ENCODE measurements at regions not wholly inside any gene's neighbourhood (a gene's known extent, or its start where the extent isn't known, plus 50 kb on each side); places are given as distances from the start of the nearest gene placed in this dataset.
"Not testable (repeated sequence)": the region's sequence is repeated elsewhere in the genome, so short reads cannot be mapped to it uniquely, and the experiment has no call there.

DNA sequence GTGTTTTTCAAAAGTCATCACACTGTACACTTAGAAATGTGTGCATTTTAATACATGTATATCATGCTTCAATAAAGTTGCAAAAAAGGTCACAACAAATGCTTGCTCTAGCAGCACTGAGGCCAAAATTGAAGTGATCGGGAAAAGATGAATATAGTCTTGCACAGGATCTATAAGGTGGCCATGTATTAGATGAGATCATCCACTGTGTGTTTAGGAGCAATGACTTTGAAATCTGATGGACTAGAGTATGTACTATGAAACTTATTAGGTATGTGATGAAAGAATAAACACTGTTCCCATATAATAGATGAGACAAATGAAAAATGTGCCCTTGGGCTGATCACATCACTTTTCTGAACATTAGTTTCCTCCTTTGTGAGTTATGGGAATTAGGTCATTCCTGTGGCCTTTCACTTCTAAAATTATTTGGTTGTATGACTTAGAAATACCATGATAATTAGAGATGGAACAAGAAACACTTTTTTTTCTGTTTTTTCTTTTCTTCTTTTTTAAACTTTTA lies 984.6 kb downstream of the ADGRL2 start:
- ATAC-seq (no peak), DNase-seq (ENCODE audit: missing footprints) (no peak)
- intact Hi-C loops (cut with DNase I) = no loop called here

DNA sequence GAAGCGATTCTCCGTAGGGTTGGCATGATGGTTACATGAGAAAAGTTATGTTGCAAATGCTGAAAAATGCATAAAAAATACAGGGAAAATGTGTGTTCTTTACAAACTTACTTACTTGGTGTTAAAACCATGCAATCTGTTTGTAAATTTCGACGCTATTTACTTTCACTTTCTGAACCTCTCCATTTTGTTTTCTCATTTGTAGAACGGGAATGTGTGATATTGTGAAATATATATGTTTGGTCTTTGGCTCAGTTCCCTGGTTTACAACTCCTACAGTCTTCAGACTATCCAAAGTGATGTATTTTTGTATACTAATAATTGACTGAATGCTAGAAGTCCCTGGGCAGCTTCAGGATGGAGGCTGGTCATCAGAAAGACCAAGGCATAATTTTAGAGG lies 982.3 kb downstream of the ADGRL2 start:
- intact Hi-C loops (cut with DNase I) = no loop called here
- no peak for ATAC-seq

DNA sequence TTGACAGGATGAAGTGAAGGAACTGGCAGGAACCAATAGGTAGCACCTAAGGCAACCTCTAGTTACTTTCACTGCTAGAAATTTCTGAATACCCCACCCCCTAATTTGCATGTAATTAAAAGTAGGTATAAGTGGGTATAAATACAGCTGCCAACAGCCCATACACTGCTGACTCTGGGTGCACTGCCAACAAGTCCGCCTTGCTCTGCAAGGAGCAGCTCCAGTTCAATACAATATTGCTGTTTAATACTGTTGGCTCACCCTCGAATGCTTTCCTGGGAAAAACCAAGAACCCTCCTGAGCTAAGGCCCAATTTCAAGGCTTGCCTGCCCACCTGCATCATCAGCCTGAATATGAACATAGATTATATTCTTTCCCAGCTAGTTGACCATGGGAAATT lies 981.9 kb downstream of the ADGRL2 start:
- no peak for DNase-seq (ENCODE audit: missing footprints)
- intact Hi-C loops (cut with DNase I) = no loop called here

More for the DNA sequence above, 982.3 kb downstream of the ADGRL2 start:
- no peak for DNase-seq (ENCODE audit: missing footprints)

DNA sequence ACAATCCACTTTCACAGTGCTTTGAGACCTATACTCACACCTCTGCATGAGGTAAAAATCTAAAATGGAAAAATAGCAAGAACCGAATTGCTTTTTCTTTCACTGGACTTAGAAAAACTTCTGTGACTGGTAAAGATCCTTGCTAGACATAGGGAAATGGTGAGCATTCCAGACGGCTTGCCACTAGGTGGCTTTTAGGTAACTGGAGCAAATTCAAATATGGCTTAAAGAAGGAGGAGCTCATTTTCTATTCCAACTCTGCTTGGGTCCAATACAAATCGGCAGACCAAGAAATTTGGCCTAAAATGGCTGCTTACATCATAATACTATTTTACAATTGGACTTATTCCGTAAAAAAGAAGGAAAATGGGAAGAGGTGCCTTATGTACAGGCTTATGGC lies 977.9 kb downstream of the ADGRL2 start:
- ATAC-seq (no peak), DNase-seq (ENCODE audit: missing footprints) (no peak)
- intact Hi-C loops (cut with DNase I) = no loop called here

More for the DNA sequence above, 981.9 kb downstream of the ADGRL2 start:
- ATAC-seq = no peak

DNA sequence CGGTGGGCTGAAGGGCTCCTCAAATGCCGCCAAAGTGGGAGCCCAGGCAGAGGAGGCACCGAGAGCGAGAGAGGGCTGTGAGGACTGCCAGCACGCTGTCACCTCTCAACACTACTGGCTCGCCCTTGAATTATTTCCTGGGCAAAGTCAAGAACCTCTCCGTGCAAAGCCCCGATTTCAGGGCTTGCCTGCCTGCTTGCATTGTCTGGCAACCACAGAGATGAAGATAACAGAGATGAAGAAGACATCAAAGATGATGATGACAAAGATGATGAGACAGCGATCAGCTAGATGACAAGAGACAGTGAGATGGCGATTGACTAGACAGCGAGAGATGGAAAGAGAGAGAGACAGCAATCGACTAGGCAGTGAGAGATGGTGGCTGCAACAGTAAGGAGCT lies 976.5 kb downstream of the ADGRL2 start:
- DNase-seq (ENCODE audit: missing footprints) (peak; percentile 46), ATAC-seq (no peak)
- intact Hi-C loops (cut with DNase I) = no loop called here

DNA sequence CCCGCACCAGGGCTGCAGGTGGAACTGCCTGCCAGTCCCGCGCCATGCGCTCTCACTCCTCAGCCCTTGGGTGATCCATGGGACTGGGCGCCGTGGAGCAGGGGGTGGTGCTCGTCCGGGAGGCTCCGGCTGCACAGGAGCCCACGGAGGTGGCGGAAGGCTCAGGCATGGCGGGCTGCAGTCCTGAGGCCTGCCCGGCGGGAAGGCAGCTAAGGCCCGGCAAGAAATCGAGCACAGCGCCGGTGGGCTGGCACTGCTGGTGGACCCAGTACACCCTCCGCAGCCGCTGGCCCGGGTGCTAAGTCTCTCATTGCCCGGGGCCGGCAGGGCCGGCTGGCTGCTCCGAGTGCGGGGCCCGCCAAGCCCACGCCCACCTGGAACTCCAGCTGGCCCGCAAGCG lies 976.0 kb downstream of the ADGRL2 start:
- peak; percentile 25 for DNase-seq (ENCODE audit: missing footprints)
- intact Hi-C loops (cut with DNase I); ATAC-seq: not testable (repeated sequence)

DNA sequence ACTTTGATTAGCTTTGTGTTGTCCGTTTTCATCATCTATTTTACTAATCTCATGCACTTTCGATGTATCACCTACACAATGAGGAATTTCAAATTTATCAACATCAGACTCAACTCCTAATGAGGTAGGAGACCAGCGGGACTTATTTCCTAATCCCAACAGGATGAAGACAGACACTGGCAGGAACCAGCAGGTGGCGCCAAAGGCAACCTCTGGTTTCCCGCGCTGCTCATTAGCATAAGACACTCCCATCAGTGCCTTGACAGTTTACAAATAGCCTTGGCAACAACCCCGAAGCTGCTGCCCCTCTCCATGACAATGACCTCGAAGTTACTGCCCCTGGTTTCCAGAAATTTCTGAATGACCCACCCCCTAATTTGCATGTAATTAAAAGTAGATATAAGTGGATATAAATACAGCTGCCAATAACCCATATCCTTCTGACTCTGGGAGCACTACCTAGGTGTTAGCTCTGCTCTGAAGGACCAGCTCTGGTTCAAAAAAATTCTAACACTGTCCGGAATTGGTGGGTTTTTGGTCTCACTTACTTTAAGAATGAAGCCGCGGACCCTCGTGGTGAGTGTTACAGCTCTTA lies 974.8 kb downstream of the ADGRL2 start:
- intact Hi-C loops (cut with DNase I) = no loop called here
- DNase-seq (ENCODE audit: missing footprints) (peak; percentile 34), ATAC-seq (no peak)

DNA sequence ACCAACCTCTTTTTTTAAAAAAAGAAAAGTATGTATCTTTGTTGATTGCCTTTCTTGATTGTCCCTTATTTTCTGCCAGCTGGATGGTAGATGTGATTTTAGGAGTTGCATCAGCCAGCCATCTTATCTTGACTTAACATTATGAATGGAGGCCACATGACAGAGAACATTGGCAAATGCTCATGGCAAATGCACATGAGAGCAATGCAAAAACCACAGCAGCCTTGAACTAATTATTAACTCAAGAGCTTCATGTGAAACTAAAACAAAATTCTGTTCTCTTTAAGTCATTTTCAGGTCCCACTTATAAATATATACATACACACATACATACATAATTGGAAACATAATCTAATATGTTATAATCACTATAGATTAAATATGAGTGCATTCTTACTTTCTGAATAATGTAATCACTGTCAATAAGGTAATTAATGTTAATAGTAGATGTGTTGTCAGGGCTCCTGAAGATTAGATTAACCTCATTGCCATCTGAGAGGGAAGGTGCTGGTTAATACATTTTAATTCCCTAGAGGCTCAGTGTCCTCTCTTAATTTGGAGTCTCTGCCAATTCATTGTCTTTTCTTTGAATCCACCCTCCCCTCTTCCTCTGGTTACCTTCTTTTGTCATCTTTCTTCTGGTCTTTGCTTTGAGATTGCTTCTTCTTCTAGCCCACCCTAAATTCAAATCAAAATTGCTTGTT lies 962.2 kb downstream of the ADGRL2 start:
- DNase-seq (ENCODE audit: missing footprints) = no peak
- intact Hi-C loops (cut with DNase I) = no loop called here
- ATAC-seq = no peak

DNA sequence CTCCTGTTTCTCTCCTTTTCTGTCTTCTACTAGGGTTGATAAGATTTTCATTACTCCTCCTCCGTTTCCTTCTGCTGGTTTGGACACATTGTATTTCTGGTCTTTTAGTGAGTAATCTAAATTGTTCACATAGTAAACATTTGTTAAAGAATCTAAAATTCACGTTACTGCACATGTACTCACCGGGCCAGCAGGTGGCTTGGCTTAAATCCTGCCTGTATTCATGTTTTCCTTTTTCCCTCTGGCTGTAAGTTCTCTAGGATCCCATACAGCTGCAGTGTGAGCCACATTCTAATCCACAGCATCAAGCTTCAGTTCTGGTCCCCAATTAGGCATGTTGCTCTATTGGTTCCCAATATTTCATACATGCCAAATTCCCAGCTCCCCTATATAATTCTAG lies 958.3 kb downstream of the ADGRL2 start:
- DNase-seq (ENCODE audit: missing footprints) (no peak), ATAC-seq (no peak)
- intact Hi-C loops (cut with DNase I) = no loop called here

DNA sequence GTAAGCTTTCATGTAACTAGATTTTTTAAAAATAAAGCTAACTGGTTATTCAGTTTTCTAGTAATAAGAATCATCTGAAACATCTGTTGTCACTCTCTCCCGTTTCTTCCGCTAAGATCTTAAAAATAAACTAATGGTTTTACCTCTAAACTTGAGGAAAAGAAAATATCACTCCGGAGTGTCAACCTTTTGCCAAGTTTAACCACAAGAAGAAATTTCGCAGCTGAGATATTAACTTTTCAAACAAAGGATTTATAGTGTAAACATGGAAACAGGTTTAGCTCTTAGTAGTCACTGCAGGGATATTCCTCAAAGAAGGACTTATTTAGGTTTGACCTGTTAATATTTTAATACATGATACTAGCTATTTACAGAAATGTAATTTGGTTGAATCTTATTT lies 954.9 kb downstream of the ADGRL2 start:
- no peak for ATAC-seq
- DNase-seq (ENCODE audit: missing footprints) = no peak
- intact Hi-C loops (cut with DNase I) = no loop called here

DNA sequence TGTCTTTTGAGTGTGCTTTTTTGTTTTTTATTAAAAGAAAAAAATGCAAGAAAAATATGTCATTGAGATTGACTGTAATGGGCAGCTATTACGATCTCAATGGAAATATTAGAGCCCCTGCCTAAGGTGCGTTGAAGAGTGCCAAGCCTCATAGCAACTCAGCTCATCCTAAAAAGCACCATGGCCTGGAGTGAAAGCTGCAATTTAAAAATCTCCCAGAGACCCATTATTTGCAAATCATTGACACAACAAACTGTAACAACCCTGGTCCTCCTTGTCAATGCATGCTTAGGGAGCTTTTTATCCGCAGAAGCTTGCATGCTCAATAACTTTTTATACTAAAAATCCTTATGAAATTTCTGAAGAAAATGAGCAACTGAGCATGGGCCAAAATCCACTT lies 954.5 kb downstream of the ADGRL2 start:
- DNase-seq (ENCODE audit: missing footprints) = no peak
- no peak for ATAC-seq
- intact Hi-C loops (cut with DNase I) = no loop called here

DNA sequence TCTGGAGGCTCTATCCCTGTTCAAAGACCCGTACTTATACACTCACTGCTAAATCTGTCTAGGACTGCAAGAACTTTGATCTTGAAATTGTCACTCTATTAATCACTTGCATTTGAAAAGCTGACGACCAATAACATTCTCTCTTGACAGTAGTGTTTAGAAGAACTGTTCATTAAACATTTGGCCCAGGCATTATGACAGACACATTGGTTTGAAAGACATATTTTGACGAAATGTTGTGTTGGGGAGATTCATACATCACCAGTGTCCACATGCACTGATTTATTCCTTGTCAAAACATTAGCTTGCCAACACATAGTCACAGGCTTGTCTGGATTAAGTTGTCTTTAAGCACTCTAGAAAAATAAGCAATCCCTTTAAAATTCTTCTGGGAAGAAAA lies 951.3 kb downstream of the ADGRL2 start:
- no peak for ATAC-seq
- no peak for DNase-seq (ENCODE audit: missing footprints)
- intact Hi-C loops (cut with DNase I) = no loop called here

DNA sequence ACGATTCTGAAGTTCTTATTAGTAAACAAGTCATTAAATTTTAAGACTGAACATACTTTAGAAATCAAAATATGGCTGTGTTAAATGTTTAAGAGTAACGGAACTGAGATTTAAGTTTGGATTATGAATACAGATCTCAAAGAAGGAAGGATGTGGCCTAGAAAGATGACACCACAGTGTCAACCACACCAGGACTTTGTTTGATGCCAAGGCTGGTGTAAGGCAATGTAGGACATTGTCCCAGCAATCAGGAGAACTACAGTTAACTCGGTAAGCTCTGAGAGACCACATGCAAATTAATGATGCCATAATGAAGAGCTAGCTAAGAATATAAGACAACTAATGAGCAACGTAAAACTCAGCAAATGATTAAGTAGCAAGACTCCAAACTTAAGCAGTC lies 932.9 kb downstream of the ADGRL2 start:
- intact Hi-C loops (cut with DNase I) = no loop called here
- ATAC-seq (no peak), DNase-seq (ENCODE audit: missing footprints) (no peak)

DNA sequence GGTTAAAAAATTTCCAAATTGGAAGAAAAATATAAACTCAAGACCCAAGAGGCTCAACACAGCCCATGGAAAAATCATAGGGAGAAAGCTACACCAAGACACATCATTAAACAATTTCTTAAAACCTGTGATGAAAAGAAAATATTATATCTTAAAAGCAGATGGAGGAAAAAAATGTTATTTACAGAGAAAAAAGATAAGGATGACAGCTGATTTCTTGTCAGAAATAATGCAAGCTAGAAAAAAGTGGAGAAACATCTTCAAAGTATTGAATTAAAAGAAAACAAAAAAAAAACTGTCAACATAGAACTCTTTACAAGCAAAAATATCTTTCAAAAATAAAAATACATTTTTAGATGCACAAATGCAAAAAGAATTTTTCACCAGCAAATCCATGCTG lies 930.5 kb downstream of the ADGRL2 start:
- ATAC-seq = no peak
- intact Hi-C loops (cut with DNase I) = no loop called here
- no peak for DNase-seq (ENCODE audit: missing footprints)

DNA sequence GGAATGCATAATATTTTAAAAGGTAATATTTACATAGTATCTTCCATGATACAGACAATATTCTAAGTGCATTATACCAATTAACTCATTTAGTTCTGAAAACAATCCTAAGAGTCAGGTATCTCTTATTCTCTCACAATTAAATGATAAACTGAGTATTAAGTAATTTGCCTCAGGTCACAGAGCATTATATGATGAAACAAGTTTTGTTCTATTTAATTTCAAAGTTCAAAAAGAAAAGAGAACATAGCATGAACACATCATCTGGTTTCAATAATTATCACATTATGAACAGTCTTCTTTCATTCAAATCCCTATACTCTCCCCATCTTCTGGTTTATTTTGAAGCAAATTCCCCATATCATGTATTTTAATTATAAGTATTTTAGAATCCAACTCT lies 927.5 kb downstream of the ADGRL2 start:
- intact Hi-C loops (cut with DNase I) = no loop called here
- DNase-seq (ENCODE audit: missing footprints) = no peak

DNA sequence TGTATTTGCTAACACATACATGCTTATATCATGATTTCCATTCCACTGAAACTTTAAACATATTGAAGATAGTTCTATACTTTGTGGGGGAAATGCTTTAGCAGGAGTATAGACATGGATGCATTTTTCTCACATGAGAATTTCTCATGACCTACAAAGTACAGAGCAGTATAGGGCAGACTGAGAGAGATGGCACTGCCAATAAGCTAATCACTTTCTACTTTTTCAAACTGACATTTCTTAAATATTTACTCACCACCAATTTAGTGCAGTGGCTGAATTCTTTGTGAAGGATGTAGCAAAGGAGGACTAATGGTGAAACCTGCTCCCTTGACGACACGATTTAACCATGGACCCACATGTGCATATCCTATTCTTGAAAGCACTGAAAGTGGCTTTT lies 923.5 kb downstream of the ADGRL2 start:
- intact Hi-C loops (cut with DNase I) = no loop called here
- ATAC-seq (no peak), DNase-seq (ENCODE audit: missing footprints) (no peak)

More for the DNA sequence above, 927.5 kb downstream of the ADGRL2 start:
- ATAC-seq = no peak

DNA sequence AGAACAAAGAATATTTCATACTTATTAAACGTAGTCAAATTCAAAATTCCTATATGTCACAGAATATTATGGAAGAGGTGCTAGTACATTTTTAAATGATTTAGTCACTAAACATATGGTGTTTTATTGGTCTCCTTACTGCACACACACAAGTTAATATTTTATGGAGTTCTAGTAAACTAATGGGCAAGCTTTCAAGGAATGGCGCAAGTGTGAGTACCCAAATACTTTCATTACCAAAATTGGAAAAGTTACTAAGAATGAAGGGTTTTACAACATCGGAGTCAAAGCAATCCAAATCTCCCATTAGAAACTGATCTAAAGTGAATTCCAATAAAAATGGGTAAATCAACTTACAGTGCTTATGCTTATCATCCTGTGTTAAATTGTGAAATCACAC lies 921.9 kb downstream of the ADGRL2 start:
- no peak for ATAC-seq
- no peak for DNase-seq (ENCODE audit: missing footprints)
- intact Hi-C loops (cut with DNase I) = no loop called here

DNA sequence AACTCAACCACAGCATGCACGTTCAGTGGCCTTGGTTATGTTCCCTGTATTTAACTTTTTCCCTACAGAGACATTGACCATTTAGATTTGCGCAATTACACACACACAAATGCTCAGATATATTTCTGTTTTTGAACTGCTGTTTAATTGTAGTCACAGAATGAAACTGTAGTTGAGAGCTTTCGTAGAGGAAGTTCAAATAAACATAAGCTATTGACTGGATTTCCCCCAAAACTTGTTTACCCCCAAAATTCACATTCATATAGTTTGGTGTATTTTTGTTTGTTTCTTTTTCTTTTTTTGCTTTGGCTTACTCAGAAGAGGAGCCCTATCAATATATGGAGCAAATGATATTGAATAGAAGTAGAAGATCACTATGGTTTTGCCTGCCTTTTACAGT lies 921.0 kb downstream of the ADGRL2 start:
- intact Hi-C loops (cut with DNase I) = no loop called here
- no peak for ATAC-seq

DNA sequence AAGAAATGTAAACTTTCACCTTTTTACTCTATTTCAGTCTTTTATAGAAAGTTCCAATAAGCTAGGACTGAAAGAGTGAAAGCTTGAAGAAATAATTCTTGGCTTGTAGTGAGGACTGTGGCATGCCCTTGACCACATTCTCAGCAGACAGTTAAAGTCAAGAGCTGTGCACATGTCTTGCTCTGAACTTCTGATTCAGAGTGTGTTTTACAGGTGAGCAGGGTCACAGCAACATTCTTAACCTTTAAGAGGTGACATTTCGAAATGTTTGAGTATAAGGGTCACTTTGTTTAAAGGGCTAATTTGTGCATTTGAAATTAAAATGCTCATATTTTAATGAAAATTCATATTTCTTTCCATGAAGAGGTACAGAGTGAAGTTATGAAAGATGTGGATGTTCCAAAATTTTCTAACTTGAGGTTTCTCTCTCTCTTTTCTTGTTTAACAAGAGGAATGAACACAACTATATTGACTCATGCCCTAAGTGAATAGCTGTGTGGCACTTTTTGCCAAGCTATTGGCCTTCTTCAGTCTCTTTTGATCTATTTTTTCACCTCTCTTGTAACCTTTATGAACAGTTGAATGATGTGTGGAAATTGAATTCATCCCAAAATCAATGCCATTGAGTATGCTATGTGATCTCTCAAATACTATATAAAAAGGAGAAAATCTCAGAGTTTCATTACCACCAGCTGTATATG lies 918.1 kb downstream of the ADGRL2 start:
- intact Hi-C loops (cut with DNase I) = no loop called here
- DNase-seq (ENCODE audit: missing footprints) (no peak), ATAC-seq (no peak)

More for the DNA sequence above, 921.0 kb downstream of the ADGRL2 start:
- no peak for DNase-seq (ENCODE audit: missing footprints)

DNA sequence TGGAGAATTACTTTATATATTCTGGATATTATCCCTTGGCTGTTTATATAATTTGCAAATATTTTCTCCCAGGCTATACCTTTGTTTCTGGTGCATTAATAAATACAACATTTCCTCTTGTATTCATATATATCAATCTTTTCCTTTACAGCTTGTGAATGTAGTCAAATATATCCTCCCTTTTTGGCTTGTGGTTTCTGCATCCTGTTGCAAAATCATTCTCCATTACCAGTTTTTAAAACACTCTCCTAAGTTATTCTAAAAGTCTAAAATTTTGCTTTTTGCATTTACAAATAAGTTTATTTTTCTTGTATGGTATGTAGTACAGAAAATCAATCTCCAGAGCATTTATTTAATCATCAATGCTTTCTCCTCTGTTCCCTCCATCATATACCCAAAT lies 909.4 kb downstream of the ADGRL2 start:
- ATAC-seq (no peak), DNase-seq (ENCODE audit: missing footprints) (no peak)
- intact Hi-C loops (cut with DNase I) = no loop called here

Measured in Right ventricle myocardium inferior (tissue), 1 donor.